ENCODE measurements at regions not wholly inside any gene's neighbourhood (a gene's known extent, or its start where the extent isn't known, plus 50 kb on each side); places are given as distances from the start of the nearest gene placed in this dataset.

- no peak for DNase-seq
Measured at GRCh38 chr2:128623776-128624761, 305.4 kb upstream of the HS6ST1 start.

- no peak for DNase-seq
Measured at GRCh38 chr2:128624956-128625355, 306.3 kb upstream of the HS6ST1 start.

GRCh38 chr2:128625421-128625820, 306.8 kb upstream of the HS6ST1 start:
- no peak for DNase-seq

GRCh38 chr2:128625963-128626759, 307.5 kb upstream of the HS6ST1 start:
- no peak for DNase-seq

- DNase-seq: no peak
Measured at GRCh38 chr2:128626760-128627511, 308.3 kb upstream of the HS6ST1 start.

- DNase-seq: no peak
Measured at GRCh38 chr2:128628206-128628605, 309.5 kb upstream of the HS6ST1 start.

- no peak for DNase-seq
Measured at GRCh38 chr2:128628996-128629395, 310.3 kb upstream of the HS6ST1 start.

GRCh38 chr2:128630974-128631697, 312.5 kb upstream of the HS6ST1 start:
- no peak for DNase-seq

- no peak for DNase-seq
Measured at GRCh38 chr2:128631698-128632500, 313.2 kb upstream of the HS6ST1 start.

- DNase-seq: no peak
Measured at GRCh38 chr2:128632501-128632800, 313.8 kb upstream of the HS6ST1 start.

- no peak for DNase-seq
Measured at GRCh38 chr2:128633501-128633900, 314.8 kb upstream of the HS6ST1 start.

- no peak for DNase-seq
Measured at GRCh38 chr2:128635361-128635900, 316.8 kb upstream of the HS6ST1 start.

- no peak for DNase-seq
Measured at GRCh38 chr2:128636802-128637147, 318.1 kb upstream of the HS6ST1 start.

- DNase-seq: no peak
Measured at GRCh38 chr2:128637481-128638155, 318.9 kb upstream of the HS6ST1 start.

- no peak for DNase-seq
Measured at GRCh38 chr2:128638341-128639119, 319.9 kb upstream of the HS6ST1 start.

- no peak for DNase-seq
Measured at GRCh38 chr2:128639120-128639477, 320.4 kb upstream of the HS6ST1 start.

- no peak for DNase-seq
Measured at GRCh38 chr2:128639693-128640092, 321.0 kb upstream of the HS6ST1 start.

GRCh38 chr2:128640166-128640844, 321.6 kb upstream of the HS6ST1 start:
- no peak for DNase-seq

- no peak for DNase-seq
Measured at GRCh38 chr2:128640845-128641360, 322.2 kb upstream of the HS6ST1 start.
